GM12865 (cell line): ENCODE measurements at regions not wholly inside any gene's neighbourhood (a gene's known extent, or its start where the extent isn't known, plus 50 kb on each side); places are given as distances from the start of the nearest gene placed in this dataset.
"Not testable (repeated sequence)": the region's sequence is repeated elsewhere in the genome, so short reads cannot be mapped to it uniquely, and the experiment has no call there.

Experiments used
- DNase-seq: peaks from one replicate; pipeline ENCODE4 v3.0.0; 2010; ENCODE audit warnings: low read depth
- H3K4me3 ChIP-seq: 2 replicates; pipeline ENCODE4 v1.5.1; 2011; ENCODE audit warnings: mild to moderate bottlenecking, low read depth, low read length, control low read depth
- TF ChIP-seq, protein P1 (sequence below): IDR thresholded peaks from 2 replicates; pipeline ENCODE4 v1.5.1; 2011; ENCODE audit warnings: low read length, control low read depth, low read depth, inconsistent platforms; ENCODE audit not compliant: insufficient read depth; ENCODE audit errors: missing control alignments

DNA sequence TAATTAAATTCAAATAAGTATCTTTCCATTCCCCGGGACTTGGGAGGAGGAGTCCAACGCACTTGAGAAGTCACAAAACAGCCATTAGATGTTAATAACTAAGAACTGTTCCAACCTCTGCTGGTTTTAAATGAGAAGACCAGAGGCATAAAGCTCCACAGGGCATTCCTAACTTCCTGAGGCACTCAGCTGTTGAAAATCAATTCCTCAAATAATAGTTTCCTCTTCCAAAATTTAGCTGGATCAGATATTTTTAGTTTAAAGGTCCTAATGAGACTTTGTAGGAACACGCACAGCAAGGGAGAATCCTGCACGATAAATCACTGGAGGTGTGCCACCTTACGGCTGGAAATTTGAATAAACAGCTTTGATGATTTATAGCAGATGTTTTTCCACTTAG lies 504.3 kb upstream of the ZFP42 start:
- no peak for DNase-seq
- TF ChIP-seq, protein P1, sequence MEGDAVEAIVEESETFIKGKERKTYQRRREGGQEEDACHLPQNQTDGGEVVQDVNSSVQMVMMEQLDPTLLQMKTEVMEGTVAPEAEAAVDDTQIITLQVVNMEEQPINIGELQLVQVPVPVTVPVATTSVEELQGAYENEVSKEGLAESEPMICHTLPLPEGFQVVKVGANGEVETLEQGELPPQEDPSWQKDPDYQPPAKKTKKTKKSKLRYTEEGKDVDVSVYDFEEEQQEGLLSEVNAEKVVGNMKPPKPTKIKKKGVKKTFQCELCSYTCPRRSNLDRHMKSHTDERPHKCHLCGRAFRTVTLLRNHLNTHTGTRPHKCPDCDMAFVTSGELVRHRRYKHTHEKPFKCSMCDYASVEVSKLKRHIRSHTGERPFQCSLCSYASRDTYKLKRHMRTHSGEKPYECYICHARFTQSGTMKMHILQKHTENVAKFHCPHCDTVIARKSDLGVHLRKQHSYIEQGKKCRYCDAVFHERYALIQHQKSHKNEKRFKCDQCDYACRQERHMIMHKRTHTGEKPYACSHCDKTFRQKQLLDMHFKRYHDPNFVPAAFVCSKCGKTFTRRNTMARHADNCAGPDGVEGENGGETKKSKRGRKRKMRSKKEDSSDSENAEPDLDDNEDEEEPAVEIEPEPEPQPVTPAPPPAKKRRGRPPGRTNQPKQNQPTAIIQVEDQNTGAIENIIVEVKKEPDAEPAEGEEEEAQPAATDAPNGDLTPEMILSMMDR = no peak
- H3K4me3 ChIP-seq = no peak overlapping the region

DNA sequence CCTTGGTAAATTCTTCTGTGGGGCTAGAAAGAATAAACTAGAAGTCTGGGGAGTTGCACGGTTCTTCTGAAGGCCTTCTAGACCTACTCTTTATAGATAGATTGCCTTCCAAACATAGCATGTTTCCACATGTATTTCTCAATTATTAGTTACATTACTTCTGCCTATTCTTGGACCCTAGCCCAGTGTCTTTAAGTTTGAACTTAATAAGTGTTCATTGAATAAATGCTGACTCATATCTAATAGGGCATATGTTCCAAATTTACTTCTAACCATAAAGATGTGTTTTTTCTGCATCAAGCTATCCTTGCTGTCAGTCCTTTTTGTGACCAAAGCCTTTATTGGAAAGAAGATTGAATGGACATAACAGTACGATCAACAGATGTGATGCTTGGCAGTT lies 503.6 kb upstream of the ZFP42 start:
- no peak overlapping the region for H3K4me3 ChIP-seq
- TF ChIP-seq, protein P1 = no peak
- DNase-seq = no peak

GRCh38 chr4:187493661-187494060 lies 501.9 kb upstream of the ZFP42 start:
- TF ChIP-seq, protein P1 = no peak
- no peak overlapping the region for H3K4me3 ChIP-seq
- no peak for DNase-seq

DNA sequence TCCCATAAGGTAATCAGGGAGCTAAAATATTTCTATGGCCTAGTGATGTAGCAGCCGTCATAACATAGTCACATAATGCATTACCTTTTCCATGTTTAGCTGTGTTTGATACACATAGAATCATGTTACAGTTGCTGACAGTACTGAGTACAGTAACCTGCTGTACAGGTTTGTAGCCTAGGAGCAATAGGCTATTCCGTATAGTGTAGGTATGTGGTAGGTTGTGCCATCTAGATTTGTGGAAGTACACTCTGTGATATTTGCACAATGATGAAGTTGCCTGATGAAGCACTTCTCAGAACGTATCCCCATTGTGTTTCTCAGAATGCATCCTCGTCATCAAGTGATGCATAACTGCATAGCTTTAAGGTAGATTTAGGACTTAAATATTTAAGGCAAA lies 495.6 kb upstream of the ZFP42 start:
- TF ChIP-seq, protein P1 = no peak
- no peak for DNase-seq
- H3K4me3 ChIP-seq = no peak overlapping the region

- no peak overlapping the region for H3K4me3 ChIP-seq
- DNase-seq = no peak
- TF ChIP-seq, protein P1 = no peak
Observed at GRCh38 chr4:187500796-187501195, 494.8 kb upstream of the ZFP42 start.

DNA sequence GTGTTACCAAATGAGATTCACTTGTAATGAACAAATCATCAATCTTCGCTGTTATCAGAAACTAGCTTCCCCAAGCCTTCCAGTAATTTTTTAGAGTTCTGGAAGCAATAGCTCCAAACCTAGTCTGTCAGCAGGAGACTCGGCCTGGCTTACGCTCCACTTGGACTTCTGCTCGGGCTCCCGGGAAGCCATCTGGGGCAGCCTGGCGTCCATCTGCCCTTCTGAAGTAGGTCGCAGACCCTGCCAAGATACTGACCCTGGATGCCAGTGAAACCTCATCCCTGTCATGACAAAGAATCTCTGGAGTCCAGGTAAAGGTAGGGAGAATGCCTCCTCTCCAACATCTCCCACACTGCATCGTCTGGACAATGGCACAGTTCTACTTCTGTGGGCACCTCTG lies 493.8 kb upstream of the ZFP42 start:
- no peak overlapping the region for H3K4me3 ChIP-seq
- TF ChIP-seq, protein P1 = no peak
- DNase-seq = no peak

DNA sequence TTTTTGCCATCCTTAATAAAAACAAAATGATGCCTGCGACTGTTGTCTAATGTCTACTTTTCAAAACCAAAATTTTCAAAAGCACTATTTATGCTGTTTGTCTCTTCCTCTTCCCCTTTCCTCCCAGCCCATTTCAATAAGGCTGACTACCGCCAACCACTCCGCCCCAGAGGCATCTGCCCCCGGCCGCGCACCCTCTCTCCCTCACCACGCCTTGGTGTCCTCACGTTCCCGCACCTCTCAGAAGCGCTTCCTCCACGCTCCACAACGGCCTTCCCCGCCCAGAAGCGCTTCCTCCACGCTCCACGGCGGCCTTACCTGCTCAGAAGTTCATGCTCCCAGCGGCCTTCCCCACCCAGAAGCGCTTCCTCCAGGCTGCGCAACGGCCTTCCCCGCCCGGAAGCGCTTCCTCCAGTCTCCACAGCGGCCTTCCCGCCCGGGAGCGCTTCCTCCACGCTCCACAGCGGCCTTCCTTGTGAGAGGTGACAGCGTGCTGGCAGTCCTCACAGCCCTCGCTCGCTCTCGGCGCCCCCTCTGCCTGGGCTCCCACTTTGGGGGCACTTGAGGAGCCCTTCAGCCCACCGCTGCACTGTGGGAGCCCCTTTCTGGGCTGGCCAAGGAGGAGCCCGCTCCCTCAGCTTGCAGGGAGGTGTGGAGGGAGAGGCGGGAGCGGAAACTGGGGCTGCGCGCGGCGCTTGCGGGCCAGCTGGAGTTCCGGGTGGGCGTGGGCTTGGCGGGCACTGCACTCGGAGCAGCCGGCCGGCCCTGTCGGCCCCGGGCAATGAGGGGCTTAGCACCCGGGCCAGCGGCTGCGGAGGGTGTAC lies 490.4 kb upstream of the ZFP42 start:
- TF ChIP-seq, protein P1 = no peak
- no peak overlapping the region for H3K4me3 ChIP-seq
- no peak for DNase-seq

DNA sequence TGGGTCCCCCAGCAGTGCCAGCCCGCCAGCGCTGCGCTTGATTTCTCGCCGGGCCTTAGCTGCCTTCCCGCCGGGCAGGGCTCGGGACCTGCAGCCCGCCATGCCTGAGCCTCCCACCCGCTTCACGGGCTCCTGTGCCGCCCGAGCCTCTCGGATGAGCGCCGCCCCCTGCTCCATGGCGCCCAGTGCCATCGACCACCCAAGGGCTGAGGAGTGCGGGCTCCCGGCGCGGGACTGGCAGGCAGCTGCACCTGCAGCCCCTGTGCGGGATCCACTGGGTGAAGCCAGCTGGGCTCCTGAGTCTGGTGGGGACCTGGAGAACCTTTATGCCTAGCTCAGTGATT lies 489.8 kb upstream of the ZFP42 start:
- DNase-seq, H3K4me3 ChIP-seq: not testable (repeated sequence)
